Mesothelial cell of epicardium (in vitro differentiated cells): ENCODE measurements at regions not wholly inside any gene's neighbourhood (a gene's known extent, or its start where the extent isn't known, plus 50 kb on each side); places are given as distances from the start of the nearest gene placed in this dataset.

Experiments
- DNase-seq, 2 experiments: peaks; one replicate each; pipeline ENCODE4 v3.0.0; 2021; ENCODE audit warnings: low spot score in 2 of 2; ENCODE audit not compliant: unreplicated experiment in 2 of 2
- H3K27ac Mint-ChIP-seq: 2 replicates; pipeline ENCODE4 v1.8.0; 2021; ENCODE audit warnings: mixed read lengths
- H3K27me3 Mint-ChIP-seq: 2 replicates; pipeline ENCODE4 v1.8.0; 2021; ENCODE audit warnings: low read depth, mixed read lengths
- H3K36me3 Mint-ChIP-seq: 2 replicates; pipeline ENCODE4 v1.8.0; 2021; ENCODE audit warnings: mixed read lengths
- H3K4me1 Mint-ChIP-seq: 2 replicates; pipeline ENCODE4 v1.8.0; 2021; ENCODE audit warnings: mixed read lengths
- H3K4me3 Mint-ChIP-seq: 2 replicates; pipeline ENCODE4 v1.8.0; 2021; ENCODE audit warnings: mild to moderate bottlenecking, moderate library complexity, mixed read lengths
- H3K9me3 Mint-ChIP-seq: 2 replicates; pipeline ENCODE4 v1.8.0; 2021; ENCODE audit warnings: mixed read lengths
- CTCF ChIP-seq: fragments of 200-600 bp; sonication (generic); IDR thresholded peaks from one replicate; pipeline ENCODE4 v1.5.0; 2021; ENCODE audit warnings: antibody characterized with exemption; ENCODE audit not compliant: unreplicated experiment

GRCh38 chr7:35993676-35994606 is 159.1 kb upstream of the EEPD1 start:
- Mint-ChIP-seq H3K4me1 (peaks cover 4% of the 10 kb centered on the region), H3K27ac (no peak overlapping the region), H3K27me3 (no peaks in the 10 kb centered on the region), H3K4me3 (no peak overlapping the region), H3K36me3 (no peaks in the 10 kb centered on the region), H3K9me3 (no peaks in the 10 kb centered on the region)
- no peak for TF ChIP-seq CTCF
- no peak for DNase-seq

GRCh38 chr7:35995334-35995733 is 157.7 kb upstream of the EEPD1 start:
- DNase-seq = no peak
- no peak overlapping the region for H3K27ac Mint-ChIP-seq
- no peaks in the 10 kb centered on the region for H3K36me3 Mint-ChIP-seq
- H3K4me1 Mint-ChIP-seq = no peaks in the 10 kb centered on the region
- TF ChIP-seq CTCF = no peak
- no peaks in the 10 kb centered on the region for H3K9me3 Mint-ChIP-seq
- no peaks in the 10 kb centered on the region for H3K27me3 Mint-ChIP-seq
- no peak overlapping the region for H3K4me3 Mint-ChIP-seq

GRCh38 chr7:35998481-35998880 is 154.6 kb upstream of the EEPD1 start:
- Mint-ChIP-seq H3K27me3 (no peaks in the 10 kb centered on the region), H3K9me3 (peaks cover 23% of the 10 kb centered on the region), H3K36me3 (no peaks in the 10 kb centered on the region), H3K4me3 (no peak overlapping the region), H3K4me1 (no peaks in the 10 kb centered on the region), H3K27ac (no peak overlapping the region)
- TF ChIP-seq CTCF = no peak
- DNase-seq = no peak

- H3K27me3 Mint-ChIP-seq = no peaks in the 10 kb centered on the region
- H3K27ac Mint-ChIP-seq = no peak overlapping the region
- DNase-seq = no peak
- no peak overlapping the region for H3K4me3 Mint-ChIP-seq
- peaks cover 25% of the 10 kb centered on the region for H3K9me3 Mint-ChIP-seq
- no peaks in the 10 kb centered on the region for H3K36me3 Mint-ChIP-seq
- no peak for TF ChIP-seq CTCF
- H3K4me1 Mint-ChIP-seq = peaks cover 9% of the 10 kb centered on the region
Measured at GRCh38 chr7:36001546-36001945, 151.5 kb upstream of the EEPD1 start.

- H3K4me3 Mint-ChIP-seq = no peak overlapping the region
- H3K9me3 Mint-ChIP-seq = peaks cover 25% of the 10 kb centered on the region
- no peaks in the 10 kb centered on the region for H3K27me3 Mint-ChIP-seq
- peaks cover 16% of the 10 kb centered on the region for H3K4me1 Mint-ChIP-seq
- DNase-seq = no peak
- no peak for TF ChIP-seq CTCF
- H3K27ac Mint-ChIP-seq = no peak overlapping the region
- H3K36me3 Mint-ChIP-seq = no peaks in the 10 kb centered on the region
Measured at GRCh38 chr7:36002900-36003299, 150.2 kb upstream of the EEPD1 start.
